T follicular helper cell (primary cell): ENCODE measurements at regions not wholly inside any gene's neighbourhood (a gene's known extent, or its start where the extent isn't known, plus 50 kb on each side); places are given as distances from the start of the nearest gene placed in this dataset.
A peak's percentile ranks its signal among the peaks of the same experiment; 100 is the strongest.
"Not testable (repeated sequence)": the region's sequence is repeated elsewhere in the genome, so short reads cannot be mapped to it uniquely, and the experiment has no call there.

Source experiments
- DNase-seq: peaks from one replicate; pipeline ENCODE4 v3.0.0-alpha.2; 2020; ENCODE audit warnings: low read depth

DNA sequence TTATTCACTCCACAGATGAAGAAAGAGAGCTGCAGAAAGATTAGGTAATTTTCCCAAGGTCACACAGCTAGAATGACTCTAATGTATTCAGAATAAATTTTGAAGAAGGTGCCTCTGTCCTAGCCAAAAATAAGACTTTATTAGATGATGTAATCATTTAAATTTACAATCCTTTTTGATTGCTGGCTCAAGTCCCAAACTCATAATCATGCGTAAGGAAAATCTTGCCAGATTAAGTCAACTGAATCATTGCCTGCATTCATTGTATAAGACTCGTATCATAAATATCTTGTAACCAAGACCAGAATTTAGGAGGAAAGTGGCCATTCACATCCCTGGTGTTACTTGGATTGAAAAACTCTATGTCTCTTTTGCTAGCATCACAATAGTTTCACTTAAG is 53.1 kb upstream of the STK39 start:
- no peak for DNase-seq

DNA sequence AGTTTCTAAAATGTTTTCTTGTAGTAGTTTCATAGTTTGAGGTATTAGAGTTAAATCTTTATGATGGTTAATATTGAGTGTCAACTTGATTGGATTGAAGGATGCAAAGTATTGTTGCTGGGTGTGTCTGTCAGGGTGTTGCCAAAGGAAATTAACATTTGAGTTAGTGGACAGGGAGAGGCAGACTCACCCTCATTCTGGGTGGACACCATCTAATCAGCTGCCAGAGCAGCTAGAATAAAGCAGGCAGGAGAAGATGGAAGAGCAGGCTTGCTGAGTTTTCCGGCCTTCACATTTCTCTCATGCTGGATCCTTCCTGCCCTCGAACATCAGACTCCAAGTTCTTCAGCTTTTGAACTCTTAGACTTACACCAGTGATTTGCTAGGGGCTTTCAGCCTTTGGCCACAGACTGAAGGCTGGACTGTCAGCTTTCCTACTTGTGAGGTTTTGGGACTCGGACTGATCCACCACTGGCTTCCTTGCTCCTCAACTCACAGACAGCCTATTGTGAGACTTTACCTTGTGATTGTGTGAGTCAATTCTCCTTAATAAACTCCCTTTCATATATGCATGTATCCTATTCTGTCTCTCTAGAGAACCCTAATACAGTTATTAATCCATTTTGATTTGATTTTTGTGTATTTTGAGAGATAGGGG is 56.8 kb upstream of the STK39 start:
- DNase-seq: no peak

DNA sequence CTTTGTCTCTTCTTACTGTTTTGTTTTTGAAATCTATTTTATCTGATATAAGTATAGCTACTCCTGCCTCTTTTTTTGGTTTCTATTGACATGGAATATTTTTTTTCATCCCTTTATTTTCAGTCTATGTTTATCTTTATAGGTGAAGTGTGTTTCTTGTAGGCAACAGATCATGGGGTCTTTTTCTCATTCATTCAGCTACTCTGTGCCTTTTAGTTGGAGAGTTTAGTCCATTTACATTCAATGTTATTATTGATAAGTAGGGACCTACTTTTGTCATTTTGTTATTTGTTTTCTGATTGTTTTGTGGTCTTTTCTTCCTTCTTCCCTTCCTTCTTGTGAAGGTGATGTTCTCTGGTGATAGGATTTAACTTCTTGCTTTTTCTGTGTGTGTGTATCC is 60.0 kb upstream of the STK39 start:
- no peak for DNase-seq

DNA sequence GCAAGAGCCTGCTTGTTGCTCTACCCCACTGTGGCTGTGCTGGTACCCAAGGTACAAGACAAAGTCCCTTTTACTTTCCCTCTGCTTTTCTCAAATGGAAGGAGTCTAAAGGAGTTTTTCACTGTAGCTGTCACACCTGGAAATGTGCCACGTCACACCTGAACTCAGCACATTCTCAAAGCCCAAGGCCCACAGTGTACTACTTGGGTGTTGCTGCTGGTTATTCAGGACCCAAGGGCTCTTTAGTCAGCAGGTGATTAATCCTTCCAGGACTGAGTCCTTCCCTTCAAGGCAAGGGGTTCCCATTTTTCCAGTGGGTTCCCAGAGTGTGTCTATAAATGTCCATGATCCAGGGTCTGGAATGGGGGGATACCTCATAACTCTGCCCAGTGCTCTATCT is 63.2 kb upstream of the STK39 start:
- no peak for DNase-seq

DNA sequence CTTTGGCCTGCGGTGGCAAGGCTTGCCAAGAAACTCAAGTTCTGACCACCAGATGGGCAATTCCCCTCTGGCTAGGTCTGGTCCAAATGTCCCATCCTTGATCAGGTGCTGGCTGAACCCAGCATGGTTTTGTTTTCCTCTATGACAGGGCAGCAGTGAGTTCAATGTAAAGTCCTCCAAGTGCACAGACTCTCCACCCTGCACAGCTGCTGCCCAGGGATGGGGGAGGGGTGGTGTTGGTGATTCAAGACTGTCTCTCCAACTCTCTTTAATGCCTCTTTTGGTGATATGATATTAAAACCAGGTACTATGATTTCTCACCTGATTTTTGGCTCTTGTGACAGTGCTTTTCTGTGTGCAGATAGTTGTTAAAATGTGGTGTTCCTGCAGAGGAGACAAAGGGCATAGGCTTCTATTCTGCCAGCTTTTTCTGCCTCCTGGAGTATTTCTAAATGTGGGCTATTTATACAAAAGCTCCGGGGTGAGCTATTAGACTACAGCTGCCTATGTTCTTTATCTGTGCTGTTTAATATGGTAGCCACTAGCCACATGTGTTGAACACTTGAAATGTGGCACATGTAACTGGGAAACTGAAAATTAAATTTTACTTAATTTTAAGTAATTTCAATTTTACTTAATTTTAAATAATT is 64.0 kb upstream of the STK39 start:
- DNase-seq: no peak

DNA sequence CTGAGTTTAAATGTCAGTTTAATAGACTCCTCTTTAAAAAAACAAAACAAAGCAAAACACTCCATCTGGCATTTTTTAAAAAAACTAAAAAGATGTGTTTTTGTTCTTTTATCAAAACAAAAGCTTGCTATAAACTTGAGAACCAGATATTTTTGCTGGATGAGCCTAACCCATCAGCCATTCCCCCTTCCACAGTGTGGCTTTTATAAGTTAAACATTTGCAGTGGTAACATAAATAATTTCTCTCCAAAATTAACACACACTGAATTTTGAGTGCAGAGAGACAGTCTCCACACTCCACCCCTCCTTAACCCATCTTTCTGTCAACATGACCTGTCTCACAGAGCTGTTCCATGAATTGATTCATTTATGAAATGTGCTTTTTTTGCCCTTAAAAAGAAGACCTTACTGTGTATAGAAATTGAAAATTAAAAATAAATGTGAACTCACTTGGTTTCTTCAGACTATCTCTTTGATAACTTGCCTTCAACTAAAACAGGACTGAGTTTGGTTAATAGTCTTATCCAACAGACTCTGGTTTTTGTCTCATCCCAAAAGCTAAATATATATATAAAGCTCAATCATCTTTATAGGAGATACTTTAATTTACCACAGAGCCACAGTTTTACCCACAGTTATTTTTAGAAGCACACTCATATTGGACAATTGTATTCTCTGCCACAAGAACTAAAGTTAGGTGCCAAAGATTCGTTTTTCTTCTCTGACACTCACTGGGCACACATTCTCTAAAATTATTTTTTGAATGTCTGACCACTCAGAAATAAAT is 64.8 kb upstream of the STK39 start:
- DNase-seq: no peak

DNA sequence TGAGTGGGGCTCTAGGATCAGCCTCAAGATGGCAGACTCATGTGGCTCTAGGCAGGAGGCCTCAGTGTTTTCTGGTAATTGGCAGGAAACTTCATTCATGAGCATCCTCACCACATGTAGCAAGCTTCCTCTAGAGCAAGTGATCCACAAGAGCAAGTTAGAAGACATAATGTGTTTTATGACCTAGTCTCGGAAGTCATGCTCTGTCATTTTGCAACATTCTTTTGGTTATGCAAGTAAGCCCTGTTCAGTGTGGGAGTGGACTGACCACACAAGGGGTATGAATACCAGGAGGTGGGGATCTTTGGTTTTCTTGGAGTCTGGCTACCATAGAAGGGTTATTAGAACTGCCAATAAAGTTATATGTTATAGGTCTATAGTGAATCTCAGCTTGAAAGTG is 66.8 kb upstream of the STK39 start:
- DNase-seq: no peak

DNA sequence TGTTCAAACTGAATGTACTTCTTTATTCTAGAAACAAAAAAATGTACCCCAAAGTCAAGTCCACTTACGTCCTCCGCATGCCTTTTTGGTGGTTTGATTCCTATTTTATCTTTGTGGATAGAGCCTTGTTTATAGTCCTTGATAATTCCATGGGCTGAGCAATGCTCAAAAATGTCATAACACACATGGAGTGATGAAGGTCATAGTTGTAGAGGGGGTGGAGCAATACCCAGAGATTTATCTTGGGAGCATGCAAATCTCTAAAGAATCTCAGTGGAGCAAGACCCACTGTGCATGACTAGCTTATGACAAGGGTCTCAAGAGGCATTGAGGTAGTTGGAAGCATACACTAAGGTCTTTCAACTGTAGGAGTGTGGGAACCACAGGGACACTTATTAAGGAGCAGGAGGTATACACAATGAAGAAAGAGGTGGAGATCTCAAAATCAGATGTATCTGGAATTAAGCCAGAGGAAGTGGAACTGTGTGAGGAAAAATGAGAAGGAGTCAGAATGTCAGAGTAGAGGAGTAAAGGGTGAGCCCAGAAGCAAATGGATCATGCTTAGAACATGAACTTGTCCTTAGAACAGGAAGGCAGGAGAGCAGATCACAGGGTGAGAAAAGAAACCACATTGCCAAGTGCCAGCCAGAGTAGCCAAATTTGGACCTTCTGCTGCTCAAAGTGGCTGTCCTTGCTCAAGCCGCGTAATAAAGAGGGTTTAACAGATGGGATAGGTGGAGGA is 68.1 kb upstream of the STK39 start:
- DNase-seq: no peak

DNA sequence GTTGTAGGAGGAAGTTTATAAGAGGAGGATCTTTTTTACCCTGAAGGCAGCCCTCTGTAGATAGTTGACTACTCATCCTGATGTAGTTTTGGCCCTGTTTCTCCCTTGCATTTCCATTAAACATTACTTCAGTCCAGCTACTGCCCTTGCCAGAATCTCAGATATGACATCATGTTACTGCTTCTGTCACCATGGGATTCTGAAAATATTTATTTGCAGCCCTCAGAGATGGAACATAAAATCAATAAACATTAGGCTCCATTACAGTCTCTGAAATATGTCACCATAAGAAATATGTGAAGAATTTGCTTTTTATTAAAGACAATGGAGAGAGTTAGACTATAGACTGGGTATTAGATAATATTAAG is 68.7 kb upstream of the STK39 start:
- DNase-seq: no peak

DNA sequence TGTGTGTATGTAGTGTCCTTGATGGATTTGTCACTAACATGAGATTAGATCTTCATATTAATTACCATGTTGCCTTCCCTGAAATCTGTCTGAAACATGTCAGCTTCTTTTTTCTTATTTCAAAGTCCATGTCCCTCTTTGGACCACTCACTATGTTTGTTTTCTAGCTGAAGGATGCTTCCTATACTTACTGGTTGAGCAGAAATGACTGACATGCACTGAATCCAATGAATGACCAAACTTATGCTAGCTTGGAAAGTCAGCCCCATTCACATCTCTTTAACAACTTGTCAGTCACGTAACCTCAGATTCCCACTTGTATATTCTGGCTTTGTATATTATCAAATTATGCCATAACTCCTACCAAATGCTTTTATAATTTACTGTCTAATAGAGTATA is 69.9 kb upstream of the STK39 start:
- DNase-seq: no peak

DNA sequence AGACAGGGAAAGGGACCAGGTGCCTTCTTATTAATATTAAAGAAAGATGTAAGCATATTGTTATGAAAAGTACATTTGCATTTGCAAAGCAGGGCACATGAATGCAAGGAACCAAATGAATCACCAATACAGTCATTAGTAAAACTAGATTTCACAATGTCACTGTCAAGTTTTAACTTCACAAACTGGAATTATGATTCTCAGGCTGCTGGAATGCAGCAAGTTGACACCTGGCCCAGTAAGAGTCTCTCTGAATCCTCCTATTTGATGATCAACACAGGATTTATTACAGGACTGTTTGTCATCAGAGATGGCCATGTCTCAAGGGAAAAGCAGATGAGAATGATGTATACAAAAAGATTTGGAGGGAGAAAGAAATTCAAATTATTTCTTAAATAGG is 72.9 kb upstream of the STK39 start:
- no peak for DNase-seq

DNA sequence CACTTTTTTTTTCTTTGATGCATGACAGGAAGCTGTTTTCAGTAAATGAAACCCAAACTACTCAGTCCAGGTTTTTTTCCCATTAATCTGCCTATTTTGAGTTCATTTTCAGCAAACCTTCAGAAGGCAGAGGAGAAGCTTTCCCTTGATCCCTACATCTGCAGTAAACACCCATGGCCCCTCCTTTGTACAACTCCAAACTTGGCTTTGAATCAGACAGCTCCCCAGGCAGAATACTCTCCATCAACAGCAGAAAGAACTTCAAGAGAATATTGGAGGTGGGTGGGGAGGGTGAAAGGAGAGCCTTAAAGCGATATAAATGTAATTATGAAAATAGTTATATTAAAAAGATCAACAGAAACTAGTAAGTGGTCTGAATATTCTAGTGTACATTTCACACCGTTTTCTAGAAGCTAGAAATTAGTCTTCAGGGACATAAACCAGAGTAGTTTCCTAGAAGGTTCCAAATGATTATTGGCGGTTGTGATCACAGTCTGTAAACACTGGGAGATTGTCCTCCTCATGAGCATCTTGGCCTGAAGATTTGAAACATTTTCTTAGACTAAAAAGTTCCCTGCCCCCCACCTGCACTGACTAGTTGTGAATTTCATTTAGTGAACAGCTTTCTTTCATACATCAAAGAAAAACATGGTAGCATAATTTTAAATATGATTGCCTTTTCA is 75.1 kb upstream of the STK39 start:
- DNase-seq: no peak

DNA sequence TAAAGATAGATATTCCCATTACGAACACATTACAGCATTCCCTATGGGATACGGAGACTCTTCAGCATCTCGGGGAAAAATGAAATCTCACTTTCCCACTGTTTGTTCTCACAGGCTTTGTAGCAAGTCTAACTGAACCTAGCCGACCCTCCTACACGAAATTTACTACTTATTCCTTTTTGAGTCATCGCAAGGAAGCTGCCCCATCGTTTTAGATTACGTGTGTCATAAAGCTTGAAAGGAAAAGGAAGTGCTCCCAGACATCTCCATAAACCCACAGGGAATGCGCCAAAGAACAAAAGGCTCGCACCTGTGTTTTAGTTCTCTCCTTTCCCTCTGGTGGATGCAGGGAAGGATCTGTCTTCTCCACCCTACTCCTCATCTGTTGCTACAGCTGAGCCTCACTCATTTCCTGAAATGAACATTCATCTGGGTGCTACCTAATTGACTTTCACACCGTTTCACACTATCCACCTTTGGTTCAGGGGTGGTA is 76.2 kb upstream of the STK39 start:
- DNase-seq: no peak

DNA sequence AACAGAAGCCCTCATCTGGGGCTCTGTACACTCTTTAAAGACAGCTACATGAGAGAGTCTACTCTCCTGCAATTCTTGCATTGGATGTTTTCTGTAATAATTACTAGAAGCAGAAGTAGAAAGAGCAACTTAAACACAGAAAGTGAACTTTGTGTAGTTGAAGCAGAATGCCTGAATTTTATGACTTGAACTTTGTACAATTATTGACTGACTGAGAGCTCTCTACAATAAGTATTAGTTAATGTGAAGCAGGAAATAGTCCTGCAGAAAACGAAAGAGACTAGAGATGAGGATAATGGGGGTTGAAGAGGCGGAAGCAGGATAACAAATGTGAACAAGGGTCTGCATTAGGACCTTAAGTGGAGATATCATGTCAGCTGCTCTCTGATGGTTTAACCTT is 79.2 kb upstream of the STK39 start:
- DNase-seq: no peak

DNA sequence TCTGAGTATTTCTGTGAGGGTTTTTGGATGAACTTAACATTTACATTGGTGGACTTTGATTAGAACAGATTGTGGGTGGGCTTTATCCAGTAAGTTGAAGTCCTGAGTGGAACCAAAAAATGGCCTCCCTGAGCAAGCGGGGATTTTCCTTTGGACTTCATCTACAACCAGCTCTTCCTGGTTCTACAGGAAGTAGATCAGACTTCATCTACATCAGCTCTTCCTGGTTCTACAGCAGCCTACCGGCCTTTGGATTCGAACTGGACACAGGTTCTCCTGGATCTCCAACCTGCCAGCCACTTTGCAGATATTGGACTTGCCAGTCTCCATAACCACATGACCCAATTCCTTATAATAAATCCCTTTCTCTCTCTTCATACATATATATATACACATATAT is 79.9 kb upstream of the STK39 start:
- DNase-seq: no peak

DNA sequence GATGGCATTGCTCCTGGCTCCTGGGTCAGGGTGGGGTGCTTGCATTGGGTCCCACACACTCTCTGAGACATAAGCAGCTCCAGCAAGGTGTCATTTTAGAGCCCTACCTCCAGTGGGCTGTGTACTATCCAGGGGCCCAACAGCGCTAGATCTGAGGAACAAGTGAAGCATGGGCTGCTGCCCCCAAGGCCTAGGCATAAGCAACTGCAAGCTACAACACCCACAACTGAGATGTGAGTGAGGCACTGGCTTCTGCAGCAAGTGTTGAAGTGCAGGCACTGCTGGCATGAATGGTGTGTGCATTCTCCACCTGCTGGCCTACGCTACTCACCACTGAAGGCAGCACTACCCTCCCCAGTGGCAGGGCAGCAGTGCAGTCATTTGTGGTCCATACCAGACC is 81.0 kb upstream of the STK39 start:
- no peak for DNase-seq

DNA sequence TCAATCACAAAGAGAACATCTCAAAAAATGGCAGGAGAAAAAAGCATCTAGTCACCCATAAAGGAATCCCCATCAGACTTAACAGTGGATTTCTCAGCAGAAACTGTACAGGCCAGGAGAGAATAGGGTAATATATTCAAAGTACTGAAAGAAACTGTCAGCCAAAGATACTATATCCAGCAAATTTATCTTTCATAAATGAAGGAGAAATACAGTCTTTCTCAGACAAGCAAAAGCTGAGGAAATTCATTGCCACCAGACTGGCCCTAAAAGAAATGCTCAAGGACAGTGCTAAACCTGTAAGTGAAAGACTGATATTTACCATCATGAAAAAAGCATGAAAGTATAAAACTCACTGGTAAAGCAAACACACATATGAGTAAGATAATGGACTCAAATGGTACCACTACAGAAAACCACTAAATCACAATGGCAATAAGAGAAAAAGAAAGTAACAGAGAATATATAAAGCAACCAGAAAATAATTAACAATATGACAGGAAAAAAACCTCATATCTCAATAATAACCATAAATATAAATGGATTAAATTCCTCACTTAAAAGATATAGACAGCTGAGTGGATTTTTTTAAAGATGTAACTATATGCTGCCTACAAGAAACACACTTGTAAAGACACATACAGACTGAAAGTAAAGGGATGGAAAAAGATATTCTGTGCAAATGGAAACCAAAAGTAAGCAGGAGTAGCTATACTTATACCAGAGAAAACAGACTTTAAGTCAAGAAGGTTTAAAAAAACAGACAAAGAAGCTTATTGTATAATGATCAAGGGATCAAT is 83.4 kb upstream of the STK39 start:
- no peak for DNase-seq

DNA sequence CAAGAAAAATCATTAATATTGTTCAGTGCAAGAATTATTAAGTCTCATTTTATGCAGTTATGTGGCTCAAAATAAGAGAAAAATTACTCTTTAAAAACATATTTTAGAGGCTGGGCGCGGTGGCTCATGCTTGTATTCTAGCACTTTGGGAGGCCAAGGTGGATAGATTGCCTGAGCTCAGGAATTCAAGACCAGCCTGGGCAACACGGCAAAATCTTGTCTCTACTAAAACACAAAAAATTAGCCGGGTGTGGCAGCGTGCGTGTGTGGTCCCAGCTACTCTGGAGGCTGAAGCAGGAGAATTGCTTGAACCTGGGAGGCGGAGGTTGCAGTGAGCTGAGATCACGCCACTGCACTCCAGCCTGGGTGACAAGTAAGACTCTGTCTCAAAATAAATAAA is 87.9 kb upstream of the STK39 start:
- DNase-seq: not testable (repeated sequence)

DNA sequence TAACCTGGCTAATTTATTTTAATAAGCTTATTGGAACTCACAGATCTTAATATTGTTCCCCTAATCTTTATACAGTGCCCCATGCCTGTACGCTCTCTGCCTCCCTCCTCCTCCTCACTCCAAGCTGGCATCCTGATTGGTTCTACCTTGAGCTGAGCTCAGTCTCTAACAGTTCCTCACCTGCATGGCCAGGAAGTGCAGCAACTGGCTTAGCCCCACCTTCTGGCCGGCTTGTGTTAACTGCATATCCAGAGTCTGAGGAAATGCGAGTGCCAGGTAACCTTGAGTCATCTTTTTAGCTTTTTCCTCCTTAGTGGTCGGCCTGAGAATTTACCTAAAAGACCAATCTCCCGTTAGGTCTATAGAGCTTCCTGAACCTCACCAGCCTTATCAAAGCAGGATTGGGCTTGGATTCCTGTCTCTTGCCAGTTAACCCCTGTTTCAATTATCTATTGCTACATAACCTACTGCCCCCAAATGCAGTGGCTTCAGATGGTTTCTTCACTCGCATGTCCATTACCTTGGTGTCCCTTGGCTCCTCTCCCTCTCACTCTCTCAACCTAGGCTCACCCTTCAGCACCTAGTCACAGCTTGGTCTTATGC is 89.5 kb upstream of the STK39 start:
- peak; percentile 32 for DNase-seq

DNA sequence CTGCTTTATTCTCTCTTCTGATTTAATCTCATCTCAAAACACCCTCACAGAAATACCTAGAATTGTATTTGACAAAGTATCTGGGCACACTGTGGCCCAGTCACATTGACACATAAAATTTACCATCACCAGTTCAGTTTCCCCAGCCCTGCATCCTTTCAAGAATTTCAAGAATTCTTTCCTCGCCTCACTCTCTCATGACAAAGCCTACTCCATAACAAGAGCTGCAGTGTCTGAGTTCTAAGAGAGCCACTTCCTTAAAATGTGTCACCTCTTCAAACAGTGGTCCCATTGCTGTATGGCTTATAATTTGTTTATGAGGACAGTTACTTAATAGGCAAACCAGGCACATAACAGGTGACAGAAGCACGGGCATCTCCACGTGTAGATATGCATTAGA is 90.9 kb upstream of the STK39 start:
- no peak for DNase-seq
